Psoas muscle (tissue), 7 donors: ENCODE measurements at regions not wholly inside any gene's neighbourhood (a gene's known extent, or its start where the extent isn't known, plus 50 kb on each side); places are given as distances from the start of the nearest gene placed in this dataset.

ENCODE experiments used
- ATAC-seq, 4 donors: fragments of 200-7000 bp; cut with Tn5 transposase; one replicate each; pipeline ENCODE4 v1.9.1; 2020; ENCODE audit warnings: moderate library complexity in 3 of 4, mild to moderate bottlenecking in 2 of 4
- DNase-seq, 2 donors: peaks; one replicate each; pipeline ENCODE4 v3.0.0-alpha.2; 2020
- H3K27ac ChIP-seq: fragments of 200-600 bp; one replicate; pipeline ENCODE4 v1.8.0; 2022
- H3K27me3 ChIP-seq, 3 donors: fragments of 200-600 bp in 1 of 3; one replicate each; pipeline versions ENCODE4 v1.6.1 to v1.8.0; 2013 to 2022; ENCODE audit warnings: low read length in 2 of 3, mild to moderate bottlenecking in 2 of 3, moderate library complexity in 1 of 3; ENCODE audit not compliant: insufficient read depth in 3 of 3
- H3K36me3 ChIP-seq, 2 donors: fragments of 200-600 bp in 1 of 2; one replicate each; pipeline versions ENCODE4 v1.6.1 to v1.8.0; 2013 to 2022; ENCODE audit warnings: low read depth in 1 of 2, mild to moderate bottlenecking in 1 of 2, moderate library complexity in 1 of 2; ENCODE audit not compliant: insufficient read depth in 1 of 2
- H3K4me1 ChIP-seq: fragments of 200-600 bp; one replicate; pipeline ENCODE4 v1.8.0; 2022
- H3K4me3 ChIP-seq: fragments of 200-600 bp; one replicate; pipeline ENCODE4 v1.8.0; 2022; ENCODE audit warnings: mild to moderate bottlenecking
- H3K9me3 ChIP-seq: fragments of 200-600 bp; one replicate; pipeline ENCODE4 v1.8.0; 2022
- WGBS, 3 donors: extraction: QIAGEN DNeasy Blood & Tissue Kit; methylation state at CpG; one replicate each; pipeline versions ENCODE4 v1.1.6 to v1.1.7; 2013; 5-methylcytosine and 5-hydroxymethylcytosine counted together
- intact Hi-C, 2 donors: fragments of 100-400 bp; cut with DNase I; formaldehyde crosslinking; loops; one replicate each; pipeline versions ENCODE4 v1.11.0 to v1.14.2; 2022
- TF ChIP-seq, protein P1 (sequence below): fragments of 200-600 bp; IDR thresholded peaks from one replicate; pipeline ENCODE4 v1.8.0; 2022; ENCODE audit warnings: antibody characterized with exemption
- donor health status: healthy with polysubstance abuse.
- donor health status: DM: no; HTN: no; CAD: no; lungs with moderate emphysema.
- donor health status: Bipolar disorder and iron deficiency.
- donor health status: healthy.
- donor health status: DM: yes; HTN: yes; CAD: no.
- donor health status: DM: no; HTN: no; CAD: no.
- donor health status: DM: yes; HTN: yes; CAD: no.

DNA sequence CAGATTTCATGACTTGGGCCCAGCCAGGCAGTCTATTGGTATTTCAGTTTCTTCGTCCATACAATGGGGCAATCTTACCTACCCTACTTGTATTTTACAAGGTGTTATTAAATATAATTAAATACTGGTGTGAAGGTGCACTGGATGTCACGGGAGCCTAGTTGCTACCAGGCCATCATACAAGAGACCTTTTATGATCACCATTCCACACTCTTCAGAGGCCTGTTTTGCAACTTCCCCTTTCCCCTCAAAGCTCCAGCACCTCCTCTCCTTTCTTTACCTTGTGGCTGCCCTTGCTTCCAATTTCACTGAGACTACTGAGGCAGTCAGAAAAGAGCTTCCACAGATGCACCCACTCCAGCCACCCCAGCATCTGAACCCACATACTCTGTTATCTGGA lies 93.8 kb upstream of the HELT start:
- intact Hi-C loops, result no loop called here
- no peak for DNase-seq
- Histone ChIP-seq H3K4me3 (no peak overlapping the region), H3K4me1 (no peaks in the 10 kb centered on the region), H3K36me3 (no peaks in the 10 kb centered on the region), H3K27ac (no peak overlapping the region), H3K9me3 (no peaks in the 10 kb centered on the region), H3K27me3 (no peaks in the 10 kb centered on the region)
- 89 to 93% (median 92%) methylated on average over 2 of the region's 2 CpGs for WGBS, 3 donors
- TF ChIP-seq, protein P1, sequence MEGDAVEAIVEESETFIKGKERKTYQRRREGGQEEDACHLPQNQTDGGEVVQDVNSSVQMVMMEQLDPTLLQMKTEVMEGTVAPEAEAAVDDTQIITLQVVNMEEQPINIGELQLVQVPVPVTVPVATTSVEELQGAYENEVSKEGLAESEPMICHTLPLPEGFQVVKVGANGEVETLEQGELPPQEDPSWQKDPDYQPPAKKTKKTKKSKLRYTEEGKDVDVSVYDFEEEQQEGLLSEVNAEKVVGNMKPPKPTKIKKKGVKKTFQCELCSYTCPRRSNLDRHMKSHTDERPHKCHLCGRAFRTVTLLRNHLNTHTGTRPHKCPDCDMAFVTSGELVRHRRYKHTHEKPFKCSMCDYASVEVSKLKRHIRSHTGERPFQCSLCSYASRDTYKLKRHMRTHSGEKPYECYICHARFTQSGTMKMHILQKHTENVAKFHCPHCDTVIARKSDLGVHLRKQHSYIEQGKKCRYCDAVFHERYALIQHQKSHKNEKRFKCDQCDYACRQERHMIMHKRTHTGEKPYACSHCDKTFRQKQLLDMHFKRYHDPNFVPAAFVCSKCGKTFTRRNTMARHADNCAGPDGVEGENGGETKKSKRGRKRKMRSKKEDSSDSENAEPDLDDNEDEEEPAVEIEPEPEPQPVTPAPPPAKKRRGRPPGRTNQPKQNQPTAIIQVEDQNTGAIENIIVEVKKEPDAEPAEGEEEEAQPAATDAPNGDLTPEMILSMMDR, result no peak
- no peak for ATAC-seq

DNA sequence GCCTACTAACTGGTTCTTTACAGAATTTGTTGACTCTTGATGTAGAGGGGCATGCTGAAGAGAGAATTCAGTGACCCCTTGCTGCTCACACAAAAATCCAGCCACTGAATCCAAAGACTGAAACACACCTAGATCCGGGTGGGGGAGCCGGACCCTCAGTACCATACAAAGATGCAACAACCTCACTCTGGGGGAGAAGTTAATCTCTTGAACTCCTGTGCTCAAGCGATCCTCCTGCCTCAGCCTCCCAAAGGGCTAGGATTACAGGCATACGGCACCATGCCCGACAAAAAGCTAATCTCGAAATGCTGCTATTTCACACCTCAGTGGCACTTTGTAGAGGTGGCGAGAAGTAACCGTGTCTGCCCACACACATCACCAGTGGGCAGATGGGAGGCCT lies 88.8 kb upstream of the HELT start:
- Histone ChIP-seq H3K4me1 (no peaks in the 10 kb centered on the region), H3K4me3 (no peak overlapping the region), H3K27ac (no peak overlapping the region), H3K36me3 (no peaks in the 10 kb centered on the region), H3K9me3 (no peaks in the 10 kb centered on the region), H3K27me3 (no peaks in the 10 kb centered on the region)
- DNase-seq (no peak), ATAC-seq (no peak)
- TF ChIP-seq, protein P1, result no peak
- WGBS, 3 donors, result 90 to 95% (median 92%) methylated on average over 8 of the region's 8 CpGs
- intact Hi-C loops, result no loop called here

DNA sequence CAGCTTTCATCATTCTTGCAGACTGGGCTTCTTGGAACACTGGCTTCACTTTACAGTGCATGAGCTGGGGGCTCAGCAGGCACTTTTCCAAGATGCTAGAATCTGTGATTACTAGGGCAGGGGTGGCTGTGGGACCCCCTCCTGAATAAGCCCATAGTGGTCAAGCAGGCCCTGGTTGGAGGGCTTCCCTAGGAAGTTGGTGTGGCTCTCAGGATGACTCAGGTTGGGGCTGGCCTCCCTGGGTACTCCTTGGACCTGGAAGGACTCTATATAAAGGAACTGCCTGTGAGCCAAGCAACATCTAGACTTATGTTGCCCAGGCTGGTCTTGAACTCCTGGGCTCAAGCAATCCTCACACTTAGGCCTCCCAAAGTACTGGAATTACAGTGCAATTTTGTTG lies 88.3 kb upstream of the HELT start:
- Histone ChIP-seq H3K36me3 (no peaks in the 10 kb centered on the region), H3K4me3 (no peak overlapping the region), H3K27ac (no peak overlapping the region), H3K9me3 (no peaks in the 10 kb centered on the region), H3K27me3 (no peaks in the 10 kb centered on the region), H3K4me1 (no peaks in the 10 kb centered on the region)
- TF ChIP-seq, protein P1, result no peak
- DNase-seq (no peak), ATAC-seq (no peak)
- intact Hi-C loops, result no loop called here

DNA sequence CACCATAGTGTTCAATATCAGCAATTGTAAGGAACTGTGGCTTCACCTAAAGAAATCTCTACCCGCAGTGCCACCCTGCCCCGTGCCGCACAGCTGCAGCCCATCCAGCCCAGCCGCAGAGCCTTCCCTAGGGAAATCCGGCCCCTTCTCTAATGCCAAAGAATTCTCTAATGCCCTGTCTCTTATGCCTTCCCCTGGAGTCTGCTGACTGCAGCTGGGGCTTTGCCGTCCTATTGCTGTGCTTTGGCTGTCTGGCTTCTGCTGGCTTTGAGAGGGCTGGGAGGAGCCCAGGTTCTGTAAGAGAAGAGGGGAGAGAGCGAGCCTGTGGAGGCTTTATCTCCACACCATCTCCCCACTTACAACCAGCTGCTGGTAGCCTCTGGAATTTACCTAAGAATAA lies 85.9 kb upstream of the HELT start:
- Histone ChIP-seq H3K4me1 (no peaks in the 10 kb centered on the region), H3K4me3 (no peak overlapping the region), H3K9me3 (no peaks in the 10 kb centered on the region), H3K36me3 (no peaks in the 10 kb centered on the region), H3K27ac (no peak overlapping the region), H3K27me3 (no peaks in the 10 kb centered on the region)
- DNase-seq, result no peak
- TF ChIP-seq, protein P1, result no peak
- 23 to 33% (median 28%) methylated on average over 7 of the region's 7 CpGs for WGBS, 3 donors
- peak in 3 of 4 donors; percentile 40 to 72 (median 63) for ATAC-seq
- intact Hi-C loops, result no loop called here

- Histone ChIP-seq H3K4me1 (no peaks in the 10 kb centered on the region), H3K9me3 (no peaks in the 10 kb centered on the region), H3K36me3 (no peaks in the 10 kb centered on the region), H3K27me3 (no peaks in the 10 kb centered on the region), H3K27ac (no peak overlapping the region), H3K4me3 (no peak overlapping the region)
- DNase-seq (no peak), ATAC-seq (no peak)
- intact Hi-C loops, result no loop called here
- WGBS, 3 donors, result 45 to 47% (median 46%) methylated on average over 1 of the region's 1 CpG
- TF ChIP-seq, protein P1, result no peak
These were observed 85.0 kb upstream of the HELT start for GRCh38 chr4:184933311-184933710.
